Osteocyte (in vitro differentiated cells): ENCODE measurements at regions not wholly inside any gene's neighbourhood (a gene's known extent, or its start where the extent isn't known, plus 50 kb on each side); places are given as distances from the start of the nearest gene placed in this dataset.

Source experiments
- DNase-seq: peaks from one replicate; pipeline ENCODE4 v3.0.0; 2021; ENCODE audit warnings: mixed read lengths; ENCODE audit not compliant: unreplicated experiment; ENCODE audit errors: extremely low spot score
- H3K27ac Mint-ChIP-seq: one replicate; pipeline ENCODE4 v1.8.0; 2021; ENCODE audit warnings: mild to moderate bottlenecking, mixed read lengths; ENCODE audit not compliant: unreplicated experiment
- H3K27me3 Mint-ChIP-seq: one replicate; pipeline ENCODE4 v1.8.0; 2021; ENCODE audit warnings: mixed read lengths; ENCODE audit not compliant: unreplicated experiment
- H3K36me3 Mint-ChIP-seq: one replicate; pipeline ENCODE4 v1.8.0; 2021; ENCODE audit warnings: mixed read lengths; ENCODE audit not compliant: unreplicated experiment
- H3K4me1 Mint-ChIP-seq: one replicate; pipeline ENCODE4 v1.8.0; 2021; ENCODE audit warnings: mixed read lengths; ENCODE audit not compliant: unreplicated experiment
- H3K4me3 Mint-ChIP-seq: one replicate; pipeline ENCODE4 v1.8.0; 2021; ENCODE audit warnings: mild to moderate bottlenecking, moderate library complexity, mixed read lengths; ENCODE audit not compliant: unreplicated experiment
- H3K9me3 Mint-ChIP-seq: one replicate; pipeline ENCODE4 v1.8.0; 2021; ENCODE audit warnings: mixed read lengths; ENCODE audit not compliant: unreplicated experiment
- TF ChIP-seq, protein P1 (sequence below): fragments of 200-600 bp; sonication (generic); IDR thresholded peaks from 2 replicates; pipeline ENCODE4 v1.5.0; 2021; ENCODE audit warnings: antibody characterized with exemption, mild to moderate bottlenecking, moderate library complexity

DNA sequence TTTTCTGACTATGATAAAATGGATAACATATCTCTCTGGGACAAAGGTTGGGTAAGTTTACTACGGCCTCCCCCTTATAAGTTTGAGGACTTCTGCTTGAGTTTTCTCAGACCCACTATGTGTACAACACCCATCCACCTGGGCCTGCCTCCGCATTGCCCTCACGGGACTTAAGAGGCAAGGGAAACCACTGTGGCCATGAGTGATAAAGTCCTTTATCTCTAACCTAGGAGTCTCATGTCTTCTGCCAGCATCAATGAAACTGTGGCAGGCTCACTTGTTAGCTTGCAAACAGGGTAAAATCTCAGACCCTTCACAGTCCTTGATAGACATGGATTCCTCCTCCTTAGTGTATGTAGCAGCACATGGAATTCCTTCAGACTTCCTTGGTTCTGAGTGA, 173.4 kb upstream of the MYLIP start:
- peaks cover 41% of the 10 kb centered on the region for H3K4me1 Mint-ChIP-seq
- TF ChIP-seq, protein P1, sequence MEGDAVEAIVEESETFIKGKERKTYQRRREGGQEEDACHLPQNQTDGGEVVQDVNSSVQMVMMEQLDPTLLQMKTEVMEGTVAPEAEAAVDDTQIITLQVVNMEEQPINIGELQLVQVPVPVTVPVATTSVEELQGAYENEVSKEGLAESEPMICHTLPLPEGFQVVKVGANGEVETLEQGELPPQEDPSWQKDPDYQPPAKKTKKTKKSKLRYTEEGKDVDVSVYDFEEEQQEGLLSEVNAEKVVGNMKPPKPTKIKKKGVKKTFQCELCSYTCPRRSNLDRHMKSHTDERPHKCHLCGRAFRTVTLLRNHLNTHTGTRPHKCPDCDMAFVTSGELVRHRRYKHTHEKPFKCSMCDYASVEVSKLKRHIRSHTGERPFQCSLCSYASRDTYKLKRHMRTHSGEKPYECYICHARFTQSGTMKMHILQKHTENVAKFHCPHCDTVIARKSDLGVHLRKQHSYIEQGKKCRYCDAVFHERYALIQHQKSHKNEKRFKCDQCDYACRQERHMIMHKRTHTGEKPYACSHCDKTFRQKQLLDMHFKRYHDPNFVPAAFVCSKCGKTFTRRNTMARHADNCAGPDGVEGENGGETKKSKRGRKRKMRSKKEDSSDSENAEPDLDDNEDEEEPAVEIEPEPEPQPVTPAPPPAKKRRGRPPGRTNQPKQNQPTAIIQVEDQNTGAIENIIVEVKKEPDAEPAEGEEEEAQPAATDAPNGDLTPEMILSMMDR = no peak
- no peak overlapping the region for H3K27ac Mint-ChIP-seq
- no peaks in the 10 kb centered on the region for H3K9me3 Mint-ChIP-seq
- H3K36me3 Mint-ChIP-seq = no peaks in the 10 kb centered on the region
- no peak for DNase-seq
- no peaks in the 10 kb centered on the region for H3K27me3 Mint-ChIP-seq
- no peak overlapping the region for H3K4me3 Mint-ChIP-seq

DNA sequence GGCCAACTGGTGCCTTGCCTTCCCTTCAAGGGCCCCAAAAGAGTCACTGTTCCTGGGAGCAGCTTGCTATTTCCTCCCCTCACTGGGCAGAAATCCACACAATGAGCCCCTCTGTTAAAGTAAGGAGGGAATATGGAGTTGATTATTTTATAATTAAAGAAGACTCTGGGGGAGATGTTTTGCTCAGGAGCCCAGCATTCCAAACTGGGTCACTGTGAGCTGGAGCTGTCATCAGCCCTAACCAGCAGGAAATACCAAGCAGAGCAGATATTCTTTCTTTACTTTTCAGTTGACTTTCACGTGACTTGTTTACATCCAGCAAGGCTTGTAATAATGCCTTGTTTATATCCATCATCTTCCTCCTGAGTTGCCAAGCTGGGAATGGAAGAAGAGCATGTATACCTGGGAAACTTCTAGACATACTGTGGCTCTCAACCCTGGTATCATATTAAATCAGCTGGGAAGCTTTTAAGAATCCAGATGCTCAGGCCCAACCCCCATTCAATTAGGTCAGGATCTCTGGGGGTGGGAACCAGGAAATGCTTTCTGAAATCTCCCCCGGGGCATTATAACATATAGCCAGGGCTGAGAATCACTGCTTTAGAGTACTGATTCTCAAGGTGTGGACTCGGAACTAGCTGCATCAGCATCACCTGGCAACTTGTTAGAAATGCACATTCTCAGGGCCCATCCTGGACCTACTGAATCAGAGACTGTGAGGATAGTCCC, 175.6 kb upstream of the MYLIP start:
- Mint-ChIP-seq H3K27ac (peak overlapping the region; percentile 73), H3K4me3 (no peak overlapping the region), H3K4me1 (peaks cover 55% of the 10 kb centered on the region), H3K27me3 (no peaks in the 10 kb centered on the region), H3K36me3 (no peaks in the 10 kb centered on the region), H3K9me3 (no peaks in the 10 kb centered on the region)
- no peak for DNase-seq
- TF ChIP-seq, protein P1 = no peak

DNA sequence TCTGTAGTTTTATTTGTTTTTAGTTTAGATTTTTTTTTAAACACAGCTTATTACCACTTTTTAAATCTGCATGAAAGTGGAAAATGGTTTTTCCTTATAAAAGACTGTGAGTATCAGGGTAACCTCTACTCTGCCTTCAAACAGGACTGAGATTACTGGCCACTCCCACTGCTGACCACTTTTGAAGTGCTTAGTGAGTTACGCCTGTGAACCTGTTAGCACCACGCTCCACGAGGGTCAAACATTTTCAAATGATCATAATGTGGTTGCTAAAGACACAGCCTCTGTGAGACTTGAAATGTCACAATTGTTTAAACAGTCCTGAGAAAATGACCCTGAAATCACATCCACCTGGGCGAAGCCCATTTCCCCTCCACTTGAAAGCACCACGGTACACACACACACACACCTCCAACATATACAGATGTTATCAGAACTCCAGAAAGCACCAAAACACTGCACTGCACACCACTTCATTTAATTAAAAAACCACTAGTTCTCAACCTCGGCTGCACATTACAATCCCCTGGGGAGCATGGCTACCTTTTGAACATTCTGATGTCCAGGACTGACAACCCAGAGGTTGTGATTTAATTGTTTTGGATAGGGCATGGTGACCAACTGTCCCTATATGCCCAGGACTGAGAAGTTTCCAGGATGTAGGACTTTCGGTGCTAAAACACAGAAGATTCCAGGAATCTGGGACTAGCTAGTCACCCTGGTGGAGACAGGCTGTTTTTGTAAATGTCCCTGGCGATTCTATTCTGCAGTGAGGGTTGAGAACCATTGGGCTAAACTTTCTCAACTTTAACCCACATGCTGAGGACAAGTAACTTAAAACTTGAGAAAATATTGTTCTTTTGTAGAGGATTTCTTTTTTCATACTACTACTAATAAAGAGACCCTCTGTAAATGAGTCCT, 176.4 kb upstream of the MYLIP start:
- H3K4me3 Mint-ChIP-seq = no peak overlapping the region
- no peak for DNase-seq
- H3K4me1 Mint-ChIP-seq = peaks cover 55% of the 10 kb centered on the region
- H3K27ac Mint-ChIP-seq = peak overlapping the region; percentile 73
- no peaks in the 10 kb centered on the region for H3K27me3 Mint-ChIP-seq
- H3K36me3 Mint-ChIP-seq = no peaks in the 10 kb centered on the region
- no peaks in the 10 kb centered on the region for H3K9me3 Mint-ChIP-seq
- TF ChIP-seq, protein P1 = peak; percentile 13

DNA sequence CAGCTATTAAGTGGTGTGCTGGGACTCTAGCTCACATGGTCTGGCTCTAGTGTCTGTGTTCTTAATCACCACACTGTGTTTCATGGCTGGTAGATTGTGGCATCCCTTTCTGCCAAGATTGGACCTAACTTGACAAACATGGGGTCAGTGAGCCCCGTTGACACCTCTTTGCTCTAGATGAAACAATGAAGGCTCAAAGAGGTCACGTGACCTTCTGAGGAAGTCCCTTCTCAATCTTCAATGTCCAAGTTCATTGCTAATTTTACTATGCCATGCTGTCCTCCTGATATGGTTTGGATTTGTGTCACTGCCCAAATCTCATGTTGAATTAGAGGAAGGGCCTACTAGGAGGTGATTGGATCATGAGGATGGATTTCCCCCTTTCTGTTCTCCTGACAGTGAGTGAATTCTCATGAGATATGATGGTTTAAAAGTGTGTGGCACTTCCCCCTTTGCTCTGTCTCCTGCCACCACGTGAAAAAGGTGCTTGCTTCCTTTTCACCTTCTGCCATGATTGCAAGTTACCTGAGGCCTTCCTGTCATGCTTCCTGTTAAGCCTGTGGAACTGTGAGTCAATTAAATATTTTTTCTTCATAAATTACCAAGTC, 177.8 kb upstream of the MYLIP start:
- H3K27me3 Mint-ChIP-seq = no peaks in the 10 kb centered on the region
- no peak overlapping the region for H3K4me3 Mint-ChIP-seq
- H3K27ac Mint-ChIP-seq = no peak overlapping the region
- peaks cover 43% of the 10 kb centered on the region for H3K4me1 Mint-ChIP-seq
- H3K9me3 Mint-ChIP-seq = no peaks in the 10 kb centered on the region
- H3K36me3 Mint-ChIP-seq = no peaks in the 10 kb centered on the region
- DNase-seq = no peak
- TF ChIP-seq, protein P1 = no peak

DNA sequence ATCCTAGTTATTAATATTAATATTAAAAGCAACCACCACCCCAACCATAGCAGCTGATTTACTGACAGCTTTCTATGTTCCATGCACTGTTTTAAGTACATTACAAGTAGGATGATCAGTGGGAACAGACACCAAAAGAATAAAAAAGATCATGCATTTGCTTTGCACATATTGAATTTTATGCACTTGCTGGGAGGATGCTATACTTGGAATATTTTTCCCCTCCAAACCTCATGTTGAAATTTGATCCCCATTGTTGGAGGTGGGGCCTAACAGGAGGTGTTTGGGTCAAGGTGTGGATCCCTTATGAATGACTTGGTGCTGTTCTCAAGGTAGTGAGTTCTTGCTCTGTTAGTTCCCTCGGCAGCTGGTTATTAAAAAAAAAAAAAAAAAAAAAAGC, 178.9 kb upstream of the MYLIP start:
- no peaks in the 10 kb centered on the region for H3K36me3 Mint-ChIP-seq
- DNase-seq = no peak
- TF ChIP-seq, protein P1 = no peak
- no peak overlapping the region for H3K27ac Mint-ChIP-seq
- no peak overlapping the region for H3K4me3 Mint-ChIP-seq
- no peaks in the 10 kb centered on the region for H3K9me3 Mint-ChIP-seq
- H3K27me3 Mint-ChIP-seq = no peaks in the 10 kb centered on the region
- peaks cover 41% of the 10 kb centered on the region for H3K4me1 Mint-ChIP-seq
